WTC11 (cell line): ENCODE measurements at regions not wholly inside any gene's neighbourhood (a gene's known extent, or its start where the extent isn't known, plus 50 kb on each side); places are given as distances from the start of the nearest gene placed in this dataset.

Experiments
- ATAC-seq: fragments of 200-7000 bp; cut with Tn5 transposase; 2 replicates; pipeline ENCODE4 v1.10.0; 2021; ENCODE audit warnings: mild to moderate bottlenecking, moderate library complexity
- CTCF ChIA-PET: fragments of 300-600 bp; sonication (Branson Sonifier 250); formaldehyde crosslinking; loops from one replicate; lab custom pipeline; 2021; ENCODE audit warnings: antibody characterized with exemption; lab: Charles Lee
- POLR2A ChIA-PET: fragments of 350-600 bp; sonication (Branson Sonifier 250); formaldehyde crosslinking; loops from one replicate; lab custom pipeline; 2021; ENCODE audit warnings: antibody characterized with exemption; lab: Charles Lee
- DNase-seq: peaks from one replicate; pipeline ENCODE4 v3.0.0; 2021; ENCODE audit warnings: low spot score
- H3K27ac Mint-ChIP-seq: 2 replicates; pipeline ENCODE4 v1.8.0; 2021; ENCODE audit warnings: mixed read lengths
- H3K27me3 Mint-ChIP-seq: 2 replicates; pipeline ENCODE4 v1.8.0; 2021; ENCODE audit warnings: low read depth, mild to moderate bottlenecking, moderate library complexity, mixed read lengths
- H3K36me3 Mint-ChIP-seq: 2 replicates; pipeline ENCODE4 v1.8.0; 2021; ENCODE audit warnings: mixed read lengths
- H3K4me1 Mint-ChIP-seq: 2 replicates; pipeline ENCODE4 v1.8.0; 2022; ENCODE audit warnings: mixed read lengths
- H3K4me3 Mint-ChIP-seq: 2 replicates; pipeline ENCODE4 v1.8.0; 2021; ENCODE audit warnings: mild to moderate bottlenecking, moderate library complexity, mixed read lengths
- H3K9me3 Mint-ChIP-seq: 2 replicates; pipeline ENCODE4 v1.8.0; 2021; ENCODE audit warnings: mixed read lengths
- CTCF ChIP-seq: fragments of 200-600 bp; IDR thresholded peaks from 2 replicates; pipeline ENCODE4 v1.8.0; 2022; ENCODE audit warnings: antibody characterized with exemption
- ESRRA ChIP-seq: sonication (generic); formaldehyde crosslinking; IDR thresholded peaks from 2 replicates; pipeline ENCODE4 v1.8.1; 2022; ENCODE audit warnings: mild to moderate bottlenecking, missing genetic modification reagents, borderline replicate concordance
- FOXP1 ChIP-seq: sonication (generic); formaldehyde crosslinking; IDR thresholded peaks from 2 replicates; pipeline ENCODE4 v1.8.0; 2022; ENCODE audit warnings: missing genetic modification reagents, mild to moderate bottlenecking, moderate library complexity, borderline replicate concordance
- IRF2 ChIP-seq: sonication (generic); formaldehyde crosslinking; IDR thresholded peaks from 2 replicates; pipeline ENCODE4 v1.8.0; 2022; ENCODE audit warnings: low read depth, missing genetic modification reagents, borderline replicate concordance
- JUN ChIP-seq: sonication (generic); formaldehyde crosslinking; IDR thresholded peaks from 2 replicates; pipeline ENCODE4 v1.8.0; 2023; ENCODE audit warnings: mild to moderate bottlenecking, missing genetic modification reagents
- KAT7 ChIP-seq: sonication (generic); formaldehyde crosslinking; IDR thresholded peaks from 2 replicates; pipeline ENCODE4 v1.8.1; 2023; ENCODE audit warnings: missing genetic modification reagents, mild to moderate bottlenecking, borderline replicate concordance
- NFATC4 ChIP-seq: fragments of 250-450 bp; sonication (Bioruptor Pico); IDR thresholded peaks from 2 replicates; pipeline ENCODE4 v1.9.0; 2021; ENCODE audit warnings: mild to moderate bottlenecking
- NFE2L1 ChIP-seq: sonication (generic); formaldehyde crosslinking; IDR thresholded peaks from 2 replicates; pipeline ENCODE4 v1.8.1; 2023; ENCODE audit warnings: missing genetic modification reagents
- RELA ChIP-seq: sonication (generic); formaldehyde crosslinking; IDR thresholded peaks from 2 replicates; pipeline ENCODE4 v1.8.1; 2022; ENCODE audit warnings: missing genetic modification reagents, mild to moderate bottlenecking, borderline replicate concordance
- RORB ChIP-seq: fragments of 250-450 bp; sonication (Bioruptor Pico); IDR thresholded peaks from 2 replicates; pipeline ENCODE4 v1.9.0; 2021; ENCODE audit warnings: mild to moderate bottlenecking
- STAT6 ChIP-seq: sonication (generic); formaldehyde crosslinking; conservative IDR thresholded peaks from 2 replicates; pipeline ENCODE4 v1.8.1; 2023; ENCODE audit warnings: mild to moderate bottlenecking, low read depth, missing genetic modification reagents, moderate library complexity
- ZNF671 ChIP-seq: fragments of 250-450 bp; sonication (Bioruptor Pico); IDR thresholded peaks from 2 replicates; pipeline ENCODE4 v1.8.0; 2021; ENCODE audit warnings: mild to moderate bottlenecking
- TF ChIP-seq, protein P1 (sequence below): sonication (generic); formaldehyde crosslinking; IDR thresholded peaks from 2 replicates; pipeline ENCODE4 v1.8.1; 2022; ENCODE audit warnings: missing genetic modification reagents, borderline replicate concordance
- TF ChIP-seq, protein P2 (sequence below): sonication (generic); formaldehyde crosslinking; IDR thresholded peaks from 2 replicates; pipeline ENCODE4 v1.8.1; 2022; ENCODE audit warnings: mild to moderate bottlenecking, missing genetic modification reagents, moderate library complexity, borderline replicate concordance
- TF ChIP-seq, protein P3 (sequence below): sonication (generic); formaldehyde crosslinking; IDR thresholded peaks from 2 replicates; pipeline ENCODE4 v1.8.0; 2023; ENCODE audit warnings: missing genetic modification reagents, mild to moderate bottlenecking, borderline replicate concordance

- H3K4me3 Mint-ChIP-seq: no peak overlapping the region
- POLR2A ChIA-PET: no interaction called here
- H3K36me3 Mint-ChIP-seq: peaks cover 11% of the 10 kb centered on the region
- H3K27ac Mint-ChIP-seq: no peak overlapping the region
- H3K27me3 Mint-ChIP-seq: no peaks in the 10 kb centered on the region
- DNase-seq: no peak
- ATAC-seq: no peak
- peaks cover 10% of the 10 kb centered on the region for H3K4me1 Mint-ChIP-seq
- CTCF ChIA-PET: no interaction called here
- H3K9me3 Mint-ChIP-seq: peaks cover 22% of the 10 kb centered on the region
- TF ChIP-seq FOXP1 (CRISPR knock-in tag): no peak
- TF ChIP-seq NFATC4 (CRISPR knock-in tag): no peak
- TF ChIP-seq, all 79 proteins: peak for 0
These were observed 233.8 kb downstream of the PIK3R1 start for GRCh38 chr5:68449380-68449779.

- no peak for TF ChIP-seq RORB (CRISPR knock-in tag)
- TF ChIP-seq JUN (CRISPR knock-in tag): no peak
- TF ChIP-seq, protein P1, sequence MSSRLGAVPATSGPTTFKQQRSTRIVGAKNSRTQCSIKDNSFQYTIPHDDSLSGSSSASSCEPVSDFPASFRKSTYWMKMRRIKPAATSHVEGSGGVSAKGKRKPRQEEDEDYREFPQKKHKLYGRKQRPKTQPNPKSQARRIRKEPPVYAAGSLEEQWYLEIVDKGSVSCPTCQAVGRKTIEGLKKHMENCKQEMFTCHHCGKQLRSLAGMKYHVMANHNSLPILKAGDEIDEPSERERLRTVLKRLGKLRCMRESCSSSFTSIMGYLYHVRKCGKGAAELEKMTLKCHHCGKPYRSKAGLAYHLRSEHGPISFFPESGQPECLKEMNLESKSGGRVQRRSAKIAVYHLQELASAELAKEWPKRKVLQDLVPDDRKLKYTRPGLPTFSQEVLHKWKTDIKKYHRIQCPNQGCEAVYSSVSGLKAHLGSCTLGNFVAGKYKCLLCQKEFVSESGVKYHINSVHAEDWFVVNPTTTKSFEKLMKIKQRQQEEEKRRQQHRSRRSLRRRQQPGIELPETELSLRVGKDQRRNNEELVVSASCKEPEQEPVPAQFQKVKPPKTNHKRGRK (CRISPR knock-in tag): no peak
- TF ChIP-seq CTCF: no peak
- TF ChIP-seq IRF2 (CRISPR knock-in tag): no peak
- TF ChIP-seq RELA (CRISPR knock-in tag): no peak
- TF ChIP-seq, protein P2, sequence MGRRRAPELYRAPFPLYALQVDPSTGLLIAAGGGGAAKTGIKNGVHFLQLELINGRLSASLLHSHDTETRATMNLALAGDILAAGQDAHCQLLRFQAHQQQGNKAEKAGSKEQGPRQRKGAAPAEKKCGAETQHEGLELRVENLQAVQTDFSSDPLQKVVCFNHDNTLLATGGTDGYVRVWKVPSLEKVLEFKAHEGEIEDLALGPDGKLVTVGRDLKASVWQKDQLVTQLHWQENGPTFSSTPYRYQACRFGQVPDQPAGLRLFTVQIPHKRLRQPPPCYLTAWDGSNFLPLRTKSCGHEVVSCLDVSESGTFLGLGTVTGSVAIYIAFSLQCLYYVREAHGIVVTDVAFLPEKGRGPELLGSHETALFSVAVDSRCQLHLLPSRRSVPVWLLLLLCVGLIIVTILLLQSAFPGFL (CRISPR knock-in tag): no peak
- TF ChIP-seq ESRRA (CRISPR knock-in tag): no peak
- no peak for TF ChIP-seq STAT6 (CRISPR knock-in tag)
- no peak for TF ChIP-seq ZNF671
- TF ChIP-seq, protein P3, sequence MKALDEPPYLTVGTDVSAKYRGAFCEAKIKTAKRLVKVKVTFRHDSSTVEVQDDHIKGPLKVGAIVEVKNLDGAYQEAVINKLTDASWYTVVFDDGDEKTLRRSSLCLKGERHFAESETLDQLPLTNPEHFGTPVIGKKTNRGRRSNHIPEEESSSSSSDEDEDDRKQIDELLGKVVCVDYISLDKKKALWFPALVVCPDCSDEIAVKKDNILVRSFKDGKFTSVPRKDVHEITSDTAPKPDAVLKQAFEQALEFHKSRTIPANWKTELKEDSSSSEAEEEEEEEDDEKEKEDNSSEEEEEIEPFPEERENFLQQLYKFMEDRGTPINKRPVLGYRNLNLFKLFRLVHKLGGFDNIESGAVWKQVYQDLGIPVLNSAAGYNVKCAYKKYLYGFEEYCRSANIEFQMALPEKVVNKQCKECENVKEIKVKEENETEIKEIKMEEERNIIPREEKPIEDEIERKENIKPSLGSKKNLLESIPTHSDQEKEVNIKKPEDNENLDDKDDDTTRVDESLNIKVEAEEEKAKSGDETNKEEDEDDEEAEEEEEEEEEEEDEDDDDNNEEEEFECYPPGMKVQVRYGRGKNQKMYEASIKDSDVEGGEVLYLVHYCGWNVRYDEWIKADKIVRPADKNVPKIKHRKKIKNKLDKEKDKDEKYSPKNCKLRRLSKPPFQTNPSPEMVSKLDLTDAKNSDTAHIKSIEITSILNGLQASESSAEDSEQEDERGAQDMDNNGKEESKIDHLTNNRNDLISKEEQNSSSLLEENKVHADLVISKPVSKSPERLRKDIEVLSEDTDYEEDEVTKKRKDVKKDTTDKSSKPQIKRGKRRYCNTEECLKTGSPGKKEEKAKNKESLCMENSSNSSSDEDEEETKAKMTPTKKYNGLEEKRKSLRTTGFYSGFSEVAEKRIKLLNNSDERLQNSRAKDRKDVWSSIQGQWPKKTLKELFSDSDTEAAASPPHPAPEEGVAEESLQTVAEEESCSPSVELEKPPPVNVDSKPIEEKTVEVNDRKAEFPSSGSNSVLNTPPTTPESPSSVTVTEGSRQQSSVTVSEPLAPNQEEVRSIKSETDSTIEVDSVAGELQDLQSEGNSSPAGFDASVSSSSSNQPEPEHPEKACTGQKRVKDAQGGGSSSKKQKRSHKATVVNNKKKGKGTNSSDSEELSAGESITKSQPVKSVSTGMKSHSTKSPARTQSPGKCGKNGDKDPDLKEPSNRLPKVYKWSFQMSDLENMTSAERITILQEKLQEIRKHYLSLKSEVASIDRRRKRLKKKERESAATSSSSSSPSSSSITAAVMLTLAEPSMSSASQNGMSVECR (CRISPR knock-in tag): no peak
- TF ChIP-seq NFE2L1 (CRISPR knock-in tag): no peak
- TF ChIP-seq KAT7 (CRISPR knock-in tag): no peak
- no peak for DNase-seq
- Mint-ChIP-seq H3K27ac (no peak overlapping the region), H3K4me1 (peaks cover 15% of the 10 kb centered on the region), H3K27me3 (no peaks in the 10 kb centered on the region), H3K9me3 (peaks cover 29% of the 10 kb centered on the region), H3K4me3 (no peak overlapping the region), H3K36me3 (peaks cover 16% of the 10 kb centered on the region)
- POLR2A ChIA-PET: no interaction called here
- CTCF ChIA-PET: no interaction called here
- ATAC-seq: no peak
These were observed 234.8 kb downstream of the PIK3R1 start for GRCh38 chr5:68450245-68450852.
